Neural crest cell (in vitro differentiated cells): ENCODE measurements at regions not wholly inside any gene's neighbourhood (a gene's known extent, or its start where the extent isn't known, plus 50 kb on each side); places are given as distances from the start of the nearest gene placed in this dataset.
A peak's percentile ranks its signal among the peaks of the same experiment; 100 is the strongest.

Experiments used
- DNase-seq: peaks from one replicate; pipeline ENCODE4 v3.0.0; 2021; ENCODE audit warnings: low read depth, mixed read lengths, low spot score
- H3K27ac Mint-ChIP-seq: one replicate; pipeline ENCODE4 v1.8.0; 2021; ENCODE audit warnings: mild to moderate bottlenecking, mixed read lengths; ENCODE audit not compliant: unreplicated experiment
- H3K27me3 Mint-ChIP-seq: 2 replicates; pipeline ENCODE4 v1.8.0; 2021; ENCODE audit warnings: low read depth, mild to moderate bottlenecking, mixed read lengths
- H3K36me3 Mint-ChIP-seq: 2 replicates; pipeline ENCODE4 v1.8.0; 2021; ENCODE audit warnings: low read depth, mild to moderate bottlenecking, mixed read lengths
- H3K4me1 Mint-ChIP-seq: 2 replicates; pipeline ENCODE4 v1.8.0; 2021; ENCODE audit warnings: mixed read lengths
- H3K4me3 Mint-ChIP-seq: one replicate; pipeline ENCODE4 v1.8.0; 2021; ENCODE audit warnings: mild to moderate bottlenecking, mixed read lengths
- H3K9me3 Mint-ChIP-seq: 2 replicates; pipeline ENCODE4 v1.8.0; 2021; ENCODE audit warnings: mixed read lengths
- TF ChIP-seq, protein P1 (sequence below): fragments of 200-600 bp; sonication (generic); conservative IDR thresholded peaks from 2 replicates; pipeline ENCODE4 v1.5.0; 2021; ENCODE audit warnings: antibody characterized with exemption, mild to moderate bottlenecking

DNA sequence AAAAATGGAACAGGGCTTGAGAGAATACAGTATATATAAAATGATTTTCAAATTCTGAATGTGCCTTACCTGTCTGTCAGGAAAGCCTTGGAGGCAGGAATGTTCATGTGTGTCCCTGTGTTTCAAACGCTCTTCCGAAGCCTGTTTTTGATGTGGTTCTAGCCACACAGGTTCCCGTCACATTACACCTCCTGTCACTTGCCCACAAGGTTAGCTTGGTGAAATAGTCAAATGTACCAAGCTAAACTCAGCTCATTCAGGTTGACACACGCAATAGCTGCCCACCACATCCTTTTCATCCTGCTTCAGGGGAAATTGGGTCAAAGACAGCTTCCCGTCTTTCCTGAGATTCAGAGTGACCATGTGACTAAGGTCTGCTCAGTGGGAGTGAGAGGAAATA, 574.0 kb downstream of the EFNB2 start:
- H3K36me3 Mint-ChIP-seq: peaks cover 4% of the 10 kb centered on the region
- DNase-seq: no peak
- no peaks in the 10 kb centered on the region for H3K27me3 Mint-ChIP-seq
- no peak overlapping the region for H3K4me3 Mint-ChIP-seq
- TF ChIP-seq, protein P1, sequence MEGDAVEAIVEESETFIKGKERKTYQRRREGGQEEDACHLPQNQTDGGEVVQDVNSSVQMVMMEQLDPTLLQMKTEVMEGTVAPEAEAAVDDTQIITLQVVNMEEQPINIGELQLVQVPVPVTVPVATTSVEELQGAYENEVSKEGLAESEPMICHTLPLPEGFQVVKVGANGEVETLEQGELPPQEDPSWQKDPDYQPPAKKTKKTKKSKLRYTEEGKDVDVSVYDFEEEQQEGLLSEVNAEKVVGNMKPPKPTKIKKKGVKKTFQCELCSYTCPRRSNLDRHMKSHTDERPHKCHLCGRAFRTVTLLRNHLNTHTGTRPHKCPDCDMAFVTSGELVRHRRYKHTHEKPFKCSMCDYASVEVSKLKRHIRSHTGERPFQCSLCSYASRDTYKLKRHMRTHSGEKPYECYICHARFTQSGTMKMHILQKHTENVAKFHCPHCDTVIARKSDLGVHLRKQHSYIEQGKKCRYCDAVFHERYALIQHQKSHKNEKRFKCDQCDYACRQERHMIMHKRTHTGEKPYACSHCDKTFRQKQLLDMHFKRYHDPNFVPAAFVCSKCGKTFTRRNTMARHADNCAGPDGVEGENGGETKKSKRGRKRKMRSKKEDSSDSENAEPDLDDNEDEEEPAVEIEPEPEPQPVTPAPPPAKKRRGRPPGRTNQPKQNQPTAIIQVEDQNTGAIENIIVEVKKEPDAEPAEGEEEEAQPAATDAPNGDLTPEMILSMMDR: no peak
- peak overlapping the region; percentile 40 for H3K27ac Mint-ChIP-seq
- no peaks in the 10 kb centered on the region for H3K4me1 Mint-ChIP-seq
- H3K9me3 Mint-ChIP-seq: peaks cover 4% of the 10 kb centered on the region

DNA sequence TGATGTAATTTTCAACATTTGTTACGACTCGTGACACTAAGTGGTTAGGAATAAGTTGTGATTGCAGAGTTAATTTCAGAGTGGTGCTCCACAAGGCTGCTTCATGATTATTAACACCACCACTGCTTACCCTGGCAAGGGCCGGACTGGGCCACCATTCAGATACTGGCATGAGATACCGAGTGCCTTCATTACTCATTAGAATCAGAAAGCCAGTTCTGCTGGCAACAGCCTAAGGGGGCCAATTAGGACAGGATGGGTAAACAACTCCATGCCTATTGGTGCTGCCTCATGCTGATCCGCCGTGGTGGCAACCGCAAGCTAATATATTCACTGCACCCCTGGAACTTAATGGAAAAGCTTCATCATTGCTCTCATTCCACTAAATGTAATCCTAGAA, 575.1 kb downstream of the EFNB2 start:
- no peaks in the 10 kb centered on the region for H3K27me3 Mint-ChIP-seq
- DNase-seq: no peak
- no peak overlapping the region for H3K27ac Mint-ChIP-seq
- TF ChIP-seq, protein P1: no peak
- H3K9me3 Mint-ChIP-seq: peaks cover 4% of the 10 kb centered on the region
- H3K4me3 Mint-ChIP-seq: no peak overlapping the region
- peaks cover 4% of the 10 kb centered on the region for H3K36me3 Mint-ChIP-seq
- no peaks in the 10 kb centered on the region for H3K4me1 Mint-ChIP-seq

DNA sequence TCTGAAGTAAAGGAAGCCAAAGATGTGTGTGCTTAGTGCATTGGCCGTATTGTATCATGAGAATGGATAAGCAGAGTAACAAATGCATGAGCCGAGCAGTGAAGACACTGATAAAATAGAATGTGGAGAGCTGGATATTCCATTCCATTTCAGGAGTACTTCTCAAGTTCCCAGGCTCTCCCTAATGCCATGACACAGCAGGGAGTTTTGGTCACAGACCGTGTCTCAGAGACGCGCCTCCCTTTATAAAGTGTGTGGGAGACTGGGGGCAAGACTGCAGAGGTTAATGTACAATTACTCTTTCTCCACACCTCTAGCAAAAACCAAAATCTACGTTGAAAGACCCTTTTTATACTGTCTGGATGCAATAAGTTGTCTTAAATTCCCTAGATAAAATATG, 575.6 kb downstream of the EFNB2 start:
- Mint-ChIP-seq H3K27me3 (no peaks in the 10 kb centered on the region), H3K36me3 (peaks cover 4% of the 10 kb centered on the region), H3K9me3 (peaks cover 4% of the 10 kb centered on the region), H3K4me1 (no peaks in the 10 kb centered on the region), H3K4me3 (no peak overlapping the region), H3K27ac (no peak overlapping the region)
- DNase-seq: no peak
- TF ChIP-seq, protein P1: no peak

DNA sequence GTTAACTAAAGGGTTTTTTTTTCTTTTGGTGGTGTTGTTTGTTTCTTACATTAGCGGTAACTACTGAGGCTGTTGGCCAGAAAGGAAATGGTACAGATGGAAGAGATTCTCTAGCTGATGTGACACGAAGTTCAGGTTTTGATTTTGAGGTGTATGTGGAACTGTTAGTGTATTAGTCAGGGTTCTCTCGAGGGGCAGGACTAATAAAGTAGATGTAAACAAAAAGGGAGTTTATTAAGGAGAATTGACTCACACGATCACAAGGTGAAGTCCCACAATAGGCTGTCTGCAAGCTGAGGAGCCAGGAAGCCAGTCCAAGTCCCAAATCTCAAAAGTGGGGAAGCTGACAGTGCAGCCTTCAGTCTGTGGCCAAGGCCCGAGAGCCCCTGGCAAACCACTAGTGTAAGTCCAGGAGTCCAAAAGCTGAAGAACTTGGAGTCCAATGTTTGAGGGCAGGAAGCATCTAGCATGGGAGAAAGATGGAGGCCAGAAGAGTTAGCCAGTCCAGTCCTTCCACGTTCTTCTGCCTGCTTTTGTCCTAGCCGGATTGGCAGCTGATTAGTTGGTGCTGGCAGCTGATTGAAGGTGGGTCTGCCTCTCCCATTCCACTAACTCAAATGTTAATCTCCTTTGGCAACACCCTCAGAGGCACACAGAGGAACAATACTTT, 577.6 kb downstream of the EFNB2 start:
- Mint-ChIP-seq H3K27ac (no peak overlapping the region), H3K9me3 (peaks cover 4% of the 10 kb centered on the region), H3K4me1 (no peaks in the 10 kb centered on the region), H3K4me3 (no peak overlapping the region), H3K36me3 (peaks cover 4% of the 10 kb centered on the region), H3K27me3 (no peaks in the 10 kb centered on the region)
- TF ChIP-seq, protein P1: no peak
- DNase-seq: no peak

DNA sequence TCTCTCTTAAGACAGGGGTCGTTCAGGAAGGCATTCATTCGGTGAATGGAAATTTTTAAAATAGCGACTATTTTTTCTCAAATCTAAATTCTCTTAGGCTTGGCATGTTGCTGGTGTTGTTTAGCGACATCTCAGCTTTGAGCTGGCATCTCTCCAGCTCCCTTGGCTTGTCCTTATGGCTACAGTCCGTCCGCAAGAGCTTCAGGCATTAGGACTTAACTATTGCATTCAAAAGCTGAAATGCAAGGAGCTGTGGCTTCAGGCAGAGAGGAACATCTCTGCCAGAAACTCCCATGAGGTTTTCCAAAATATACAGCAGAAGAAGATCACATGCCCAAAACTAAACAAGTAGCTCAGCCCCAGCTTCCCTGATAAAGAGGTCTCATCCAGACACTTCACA, 578.5 kb downstream of the EFNB2 start:
- Mint-ChIP-seq H3K27ac (no peak overlapping the region), H3K9me3 (peaks cover 4% of the 10 kb centered on the region), H3K36me3 (peaks cover 4% of the 10 kb centered on the region), H3K4me1 (no peaks in the 10 kb centered on the region), H3K27me3 (no peaks in the 10 kb centered on the region), H3K4me3 (no peak overlapping the region)
- DNase-seq: no peak
- TF ChIP-seq, protein P1: no peak
